CD1c-positive myeloid dendritic cell (primary cell): ENCODE measurements at regions not wholly inside any gene's neighbourhood (a gene's known extent, or its start where the extent isn't known, plus 50 kb on each side); places are given as distances from the start of the nearest gene placed in this dataset.
"Not testable (repeated sequence)": the region's sequence is repeated elsewhere in the genome, so short reads cannot be mapped to it uniquely, and the experiment has no call there.

Source experiments
- DNase-seq: peaks from one replicate; pipeline ENCODE4 v3.0.0-alpha.2; 2016; ENCODE audit errors: extremely low spot score

DNA sequence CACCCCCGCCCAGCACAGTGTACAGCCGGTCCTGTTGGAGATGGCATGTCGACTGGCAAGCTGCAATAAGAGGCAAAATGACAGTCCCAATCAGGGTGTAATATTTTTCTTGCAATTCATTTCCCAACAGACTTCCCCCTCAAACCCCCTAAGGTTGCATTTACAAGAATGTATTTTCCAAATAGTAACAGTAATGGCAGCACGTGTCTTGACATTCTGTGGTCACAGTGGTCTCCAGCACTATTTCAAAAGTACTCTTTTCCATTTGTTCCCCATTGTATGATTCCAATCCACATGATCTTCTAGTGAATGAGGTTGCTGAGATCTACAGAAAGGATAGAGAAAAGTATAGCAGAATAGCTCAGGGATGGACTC lies 97.8 kb upstream of the CARMIL1 start:
- DNase-seq: no peak

DNA sequence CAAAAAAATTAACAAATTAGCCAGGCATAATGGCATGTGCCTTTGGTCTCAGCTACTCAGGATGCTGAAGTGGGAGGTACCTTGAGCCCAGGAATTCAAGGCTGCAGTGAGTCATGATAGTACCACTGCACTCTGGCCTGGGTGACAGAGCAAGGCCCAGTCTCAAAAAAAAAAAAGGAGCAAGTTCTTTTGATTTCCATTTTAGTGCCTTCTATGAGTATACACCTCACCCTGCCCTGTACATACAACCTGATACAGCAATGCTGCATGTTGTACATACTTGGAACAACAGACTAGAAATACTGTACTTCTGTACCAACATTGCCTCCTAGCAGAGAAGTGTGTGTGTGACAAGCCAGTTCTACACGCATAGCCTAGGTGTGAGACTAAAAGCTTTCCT lies 97.3 kb upstream of the CARMIL1 start:
- no peak for DNase-seq

DNA sequence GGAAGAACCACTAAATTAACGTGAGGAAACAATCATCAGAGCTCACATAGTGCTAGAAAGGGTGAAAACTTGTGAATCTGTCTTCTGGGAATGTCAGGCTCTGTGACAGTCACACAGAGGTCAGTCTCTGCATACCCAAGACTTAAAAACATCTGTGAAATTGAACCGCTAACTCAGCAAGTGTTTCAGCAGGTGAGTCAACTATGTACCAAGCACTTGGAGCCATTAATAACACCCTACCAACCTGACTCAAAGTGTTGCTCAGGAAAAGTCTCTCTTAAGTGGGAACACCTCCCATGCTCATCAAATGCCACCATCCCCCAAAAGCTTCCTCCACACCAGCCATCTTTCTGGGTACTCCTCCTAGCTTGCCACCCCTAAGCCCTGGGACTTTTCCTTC lies 92.3 kb upstream of the CARMIL1 start:
- no peak for DNase-seq

DNA sequence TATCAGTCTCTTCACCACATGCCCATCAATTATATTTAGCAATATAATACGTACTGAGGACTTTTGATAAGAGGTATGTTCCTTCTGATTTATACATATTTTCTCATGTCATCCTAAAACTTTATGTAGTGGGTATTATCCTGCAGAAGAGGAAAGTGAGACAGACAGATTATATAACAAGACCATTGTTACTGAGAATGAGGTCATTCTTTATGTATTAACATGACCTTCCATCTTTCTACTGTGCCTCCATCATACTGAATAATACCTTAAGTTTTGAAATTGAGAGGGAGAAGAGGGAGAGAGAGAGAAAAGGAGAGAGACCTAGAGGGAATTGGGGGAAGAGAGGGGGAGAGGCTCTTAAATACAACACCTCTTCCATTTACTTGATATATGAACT lies 90.9 kb upstream of the CARMIL1 start:
- no peak for DNase-seq

DNA sequence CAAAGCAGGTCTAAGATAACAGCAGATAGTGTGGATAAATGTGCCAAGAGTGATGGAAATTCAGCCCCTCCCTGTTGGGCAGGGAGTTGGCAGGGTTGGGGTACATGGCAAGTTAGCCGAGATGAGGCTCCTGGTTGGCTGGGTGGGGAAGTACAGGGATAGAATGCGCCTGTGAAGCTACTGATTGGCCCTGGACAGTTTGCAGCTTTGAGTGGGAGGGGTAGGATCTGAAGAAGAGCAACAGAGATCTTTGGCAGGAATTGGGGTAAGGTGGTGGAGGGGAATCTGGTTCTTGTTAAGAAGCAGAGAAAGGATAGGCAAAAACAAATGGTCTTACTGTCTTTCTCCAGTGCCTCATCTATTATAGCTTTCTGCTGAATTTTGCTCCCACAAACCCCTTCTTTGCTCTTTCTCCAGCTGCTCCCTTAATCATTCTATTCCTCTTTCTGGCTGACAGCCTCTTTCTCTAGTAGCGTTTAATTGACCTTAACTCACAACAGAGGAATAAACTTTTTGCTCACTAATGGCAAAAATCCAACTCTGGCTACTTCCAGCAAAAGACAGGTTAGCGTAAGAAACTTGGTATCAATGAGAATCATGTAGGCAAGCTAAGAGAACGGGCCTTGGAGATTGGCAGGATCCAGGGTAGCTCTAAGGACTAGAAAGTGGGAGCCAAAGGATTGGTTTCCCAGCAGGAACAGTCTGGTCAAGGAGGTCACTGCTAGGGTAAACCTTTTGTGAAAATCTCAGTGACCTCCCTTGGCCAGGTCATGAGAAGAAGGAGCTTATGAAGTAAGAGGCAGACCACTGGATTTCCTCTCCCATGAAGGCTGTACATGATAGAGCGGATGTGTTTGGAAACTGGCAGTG lies 86.3 kb upstream of the CARMIL1 start:
- no peak for DNase-seq

DNA sequence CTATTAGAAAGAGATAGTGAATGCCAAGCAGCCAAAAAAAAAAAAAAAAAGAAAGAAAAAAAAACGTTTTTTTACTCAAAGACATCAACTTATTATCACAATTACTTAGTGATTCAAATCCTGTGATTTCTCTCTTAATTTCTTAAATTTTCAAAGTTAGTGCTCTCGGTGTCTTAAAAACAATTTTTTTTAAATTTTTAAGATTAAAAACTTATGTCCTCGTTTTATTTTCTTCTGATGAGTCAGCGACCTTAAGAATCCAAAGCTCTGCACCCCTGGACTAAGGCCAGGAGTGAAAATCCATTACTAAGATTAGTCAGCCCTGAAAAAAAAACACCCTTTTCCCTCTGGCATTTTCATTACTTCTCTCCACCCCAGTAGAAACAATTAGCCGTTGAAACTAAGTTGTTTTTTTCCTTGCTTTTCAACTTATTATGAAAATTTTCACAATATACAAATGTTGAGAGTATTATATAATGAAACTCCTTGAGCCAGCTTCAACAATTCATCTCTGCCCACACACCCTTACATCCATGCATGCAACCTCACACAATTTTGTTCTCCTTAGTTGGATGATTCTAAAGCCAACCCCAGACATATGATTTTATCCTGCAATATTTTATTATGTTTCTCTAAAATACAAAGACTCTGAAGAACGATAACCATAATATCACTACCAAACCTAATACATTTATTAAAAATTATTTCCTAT lies 85.6 kb upstream of the CARMIL1 start:
- DNase-seq: no peak

DNA sequence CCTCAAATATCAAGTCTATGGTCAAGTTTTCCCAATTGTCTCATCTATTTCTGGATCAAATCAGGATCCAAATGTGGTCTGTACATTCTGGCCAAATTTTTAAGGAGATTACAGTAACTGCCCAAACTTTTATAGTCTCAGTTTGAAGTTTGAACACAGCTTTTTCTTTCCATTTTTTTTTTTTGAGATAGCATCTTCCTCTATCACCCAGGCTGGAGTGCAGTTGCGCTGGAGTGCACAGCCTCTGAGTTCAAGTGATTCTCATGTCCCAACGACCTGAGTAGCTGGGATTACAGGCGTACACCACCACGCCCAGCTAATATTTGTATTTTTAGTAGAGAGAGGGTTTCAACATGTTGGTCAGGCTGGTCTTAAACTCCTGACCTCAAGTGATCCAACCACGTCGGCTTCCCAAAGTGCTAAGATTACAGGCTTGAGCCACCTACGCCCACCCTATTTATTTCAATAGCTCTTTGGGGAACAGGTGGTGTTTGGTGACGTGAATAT lies 84.9 kb upstream of the CARMIL1 start:
- DNase-seq: no peak

DNA sequence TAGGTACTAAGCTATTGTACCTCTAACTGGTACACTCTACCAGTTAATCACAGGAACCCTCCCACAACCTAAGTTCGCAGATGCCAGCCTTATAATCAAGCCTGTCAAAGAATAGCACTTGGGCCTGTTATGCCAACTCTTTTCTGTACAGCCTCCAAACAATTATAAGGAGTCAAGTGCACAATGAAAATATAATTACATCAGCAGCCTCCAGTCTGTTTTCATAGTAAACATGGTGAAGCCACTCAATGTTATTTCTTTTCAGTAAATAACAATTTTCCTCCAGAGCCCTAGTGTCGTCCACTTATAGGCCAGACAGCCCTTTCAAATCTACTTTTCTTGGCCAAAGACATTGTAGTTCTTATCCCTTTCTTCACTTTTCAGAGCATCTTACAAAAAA lies 82.7 kb upstream of the CARMIL1 start:
- no peak for DNase-seq

DNA sequence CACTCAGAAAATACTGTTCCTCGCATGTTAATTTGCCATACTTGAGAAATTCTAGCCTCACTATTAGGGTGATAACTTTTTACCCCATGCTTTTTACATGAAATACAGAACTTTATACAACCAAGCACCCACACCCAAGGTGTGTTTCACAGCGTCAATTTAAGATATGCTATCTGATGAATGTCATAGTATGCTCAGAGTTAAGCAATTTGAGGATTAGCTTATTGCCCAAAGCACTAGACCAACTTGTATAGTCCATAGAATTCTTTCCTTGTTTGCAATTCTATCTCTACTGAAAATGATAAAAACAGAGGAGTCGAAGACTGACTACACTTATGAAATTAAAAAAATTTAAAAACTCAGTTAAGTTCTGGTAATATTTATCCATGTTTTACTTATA lies 82.1 kb upstream of the CARMIL1 start:
- no peak for DNase-seq

DNA sequence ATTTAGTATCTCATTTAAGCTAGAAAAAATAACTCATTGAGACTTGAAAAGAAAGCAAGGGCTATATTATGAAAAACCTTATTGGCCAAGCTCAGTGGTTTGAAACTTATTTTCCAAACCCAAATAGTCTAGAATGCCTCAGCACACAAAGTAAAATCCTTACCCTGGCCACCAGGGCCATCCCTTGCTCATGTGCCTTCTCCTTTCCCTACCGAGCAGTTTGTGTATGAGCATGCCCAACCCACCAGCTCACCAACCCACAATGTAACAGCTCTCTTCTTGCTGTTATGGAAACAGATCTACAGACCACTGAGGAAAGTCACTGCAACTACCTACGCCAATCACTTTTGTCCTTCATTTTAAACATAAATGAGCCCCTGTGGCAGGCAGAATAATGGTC lies 79.6 kb upstream of the CARMIL1 start:
- DNase-seq: no peak

DNA sequence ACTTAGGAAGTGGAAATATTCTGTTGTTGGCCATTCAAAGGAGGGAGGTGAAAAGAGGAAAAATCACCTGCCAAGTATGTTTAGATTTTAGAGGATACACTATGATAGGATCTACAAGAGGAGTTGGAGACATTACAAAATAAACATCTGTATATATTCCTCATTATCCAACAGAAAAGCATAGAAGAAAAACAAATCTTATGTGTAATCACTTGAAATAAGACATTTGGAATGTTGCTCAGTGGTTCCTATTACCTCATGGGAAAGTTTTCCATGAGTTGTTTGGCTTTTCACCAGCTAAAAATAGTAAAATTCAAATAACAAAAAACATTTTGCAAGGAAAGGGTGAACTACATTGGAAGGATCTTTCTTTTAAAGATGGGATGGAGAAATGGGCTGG lies 76.7 kb upstream of the CARMIL1 start:
- no peak for DNase-seq

DNA sequence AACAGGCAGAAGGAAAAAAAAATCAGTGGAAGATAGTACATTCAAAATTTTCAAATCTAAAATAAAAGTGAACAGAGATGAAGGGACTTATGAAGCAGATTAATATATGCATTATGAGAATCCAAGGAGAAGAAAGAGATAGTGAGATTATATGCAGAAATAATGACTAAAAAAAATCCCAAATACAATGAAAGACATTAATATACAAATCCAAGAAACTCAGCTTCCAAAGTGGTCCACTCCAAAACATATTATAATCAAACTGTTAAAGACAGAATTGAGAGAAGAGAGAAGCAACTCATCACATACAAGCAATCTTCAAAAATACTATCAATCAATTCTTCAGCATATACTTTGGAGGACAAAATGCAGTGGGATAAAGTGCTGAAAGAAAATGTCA lies 73.5 kb upstream of the CARMIL1 start:
- DNase-seq: no peak

DNA sequence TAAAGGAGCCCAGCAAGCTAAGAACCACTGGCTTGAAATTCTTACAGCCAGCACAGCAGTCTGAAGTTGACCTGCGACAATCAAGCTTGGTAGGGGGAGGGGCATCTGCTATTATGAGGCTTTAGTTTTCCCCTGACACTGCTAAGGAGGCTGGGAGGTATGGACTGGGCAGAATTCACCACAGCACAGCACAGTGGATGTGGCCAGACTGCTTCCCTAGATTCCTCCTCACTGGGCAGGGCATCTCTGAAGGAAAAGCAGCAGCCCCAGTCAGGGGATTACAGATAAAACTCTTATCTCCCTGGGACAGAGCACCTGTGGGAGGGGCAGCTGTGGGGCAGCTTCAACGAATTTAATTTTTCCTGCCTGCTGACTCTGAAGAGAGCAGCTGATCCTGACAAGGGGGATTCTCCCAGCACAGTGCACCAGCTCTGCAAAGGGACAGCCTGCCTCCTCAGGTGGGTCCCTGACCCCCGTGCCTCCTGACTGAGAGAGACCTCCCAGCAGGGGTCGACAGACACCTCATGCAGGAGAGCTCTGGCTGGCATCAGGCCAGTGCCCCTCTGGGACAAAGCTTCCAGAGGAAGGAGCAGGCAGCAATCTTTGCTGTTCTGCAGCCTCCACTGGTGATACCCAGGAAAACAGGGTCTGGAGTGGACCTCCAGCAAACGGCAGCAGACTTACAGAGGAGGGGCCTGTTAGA lies 71.6 kb upstream of the CARMIL1 start:
- DNase-seq: not testable (repeated sequence)

DNA sequence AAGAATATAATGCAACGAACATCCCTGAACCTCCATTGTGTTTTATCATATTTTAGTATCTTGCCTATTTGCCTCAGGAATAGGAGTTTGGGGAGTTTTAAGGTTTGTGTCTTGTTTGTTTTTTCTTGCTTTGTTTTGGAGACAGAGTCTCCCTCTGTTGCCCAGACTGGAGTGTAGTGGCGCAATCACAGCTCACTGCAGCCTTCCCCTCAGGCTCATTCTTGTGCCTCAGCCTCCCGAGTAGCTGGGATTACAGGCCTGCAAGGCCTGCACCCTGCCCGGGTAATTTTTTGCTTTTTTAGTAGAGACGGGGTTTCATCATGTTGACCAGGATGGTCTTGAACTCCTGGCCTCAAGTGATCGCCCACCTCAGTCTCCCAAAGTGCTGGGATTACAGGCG lies 63.3 kb upstream of the CARMIL1 start:
- no peak for DNase-seq

DNA sequence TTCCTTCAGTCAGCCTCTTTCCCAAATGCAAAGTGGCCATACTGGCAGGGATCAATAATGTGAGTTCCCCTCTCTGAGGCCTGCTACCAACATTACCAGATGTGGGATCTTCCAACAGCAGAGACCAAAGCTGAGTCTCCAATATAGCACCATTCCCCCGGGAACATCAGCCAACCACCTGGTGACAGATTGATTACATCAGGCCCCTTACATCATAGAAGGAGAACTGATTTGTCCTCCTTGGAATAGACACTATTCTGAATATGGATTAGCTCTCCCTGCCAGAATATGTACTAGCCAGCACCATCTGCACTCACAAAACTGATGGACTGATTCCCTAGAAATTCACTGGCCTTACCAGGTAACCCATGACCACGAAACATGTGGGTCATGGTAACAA lies 61.9 kb upstream of the CARMIL1 start:
- no peak for DNase-seq

DNA sequence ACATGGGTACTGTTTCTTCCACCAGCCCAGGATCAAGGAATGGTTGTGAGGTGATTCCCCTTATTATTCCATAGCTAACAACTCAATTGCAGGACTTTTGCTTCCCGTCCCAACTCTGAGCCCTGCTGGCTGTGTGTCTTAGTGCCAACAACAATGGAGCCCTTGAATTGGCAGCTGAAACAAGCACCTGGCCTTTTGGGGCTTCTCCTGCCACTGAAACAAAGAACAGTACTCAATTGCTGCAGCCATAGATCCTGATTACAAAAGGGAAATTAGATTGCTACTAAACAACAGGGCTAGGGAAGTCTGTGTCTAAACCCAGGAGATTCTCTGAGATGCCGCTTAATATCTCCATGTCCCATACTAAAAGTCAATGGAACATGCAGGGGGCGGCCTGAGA lies 61.3 kb upstream of the CARMIL1 start:
- no peak for DNase-seq

DNA sequence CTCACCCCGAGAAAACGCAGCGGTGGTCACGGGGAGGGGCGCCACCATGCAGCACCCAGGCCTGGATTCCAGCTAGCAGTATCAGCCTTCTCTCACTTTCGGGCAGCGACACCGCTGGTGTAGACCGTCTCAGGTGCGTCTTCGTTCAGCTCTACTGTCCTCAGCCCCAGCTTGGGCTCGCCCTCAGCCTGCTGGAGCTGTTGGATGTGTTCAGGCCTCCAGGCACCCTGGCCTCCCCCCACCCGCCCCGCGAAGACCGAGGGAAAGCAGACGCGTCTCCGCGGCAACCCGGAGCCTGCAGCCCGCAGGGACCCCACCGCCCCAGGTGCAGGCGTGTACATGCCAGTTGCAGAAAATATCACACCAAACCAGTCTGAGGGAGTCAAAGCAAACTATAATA lies 60.8 kb upstream of the CARMIL1 start:
- DNase-seq: no peak

DNA sequence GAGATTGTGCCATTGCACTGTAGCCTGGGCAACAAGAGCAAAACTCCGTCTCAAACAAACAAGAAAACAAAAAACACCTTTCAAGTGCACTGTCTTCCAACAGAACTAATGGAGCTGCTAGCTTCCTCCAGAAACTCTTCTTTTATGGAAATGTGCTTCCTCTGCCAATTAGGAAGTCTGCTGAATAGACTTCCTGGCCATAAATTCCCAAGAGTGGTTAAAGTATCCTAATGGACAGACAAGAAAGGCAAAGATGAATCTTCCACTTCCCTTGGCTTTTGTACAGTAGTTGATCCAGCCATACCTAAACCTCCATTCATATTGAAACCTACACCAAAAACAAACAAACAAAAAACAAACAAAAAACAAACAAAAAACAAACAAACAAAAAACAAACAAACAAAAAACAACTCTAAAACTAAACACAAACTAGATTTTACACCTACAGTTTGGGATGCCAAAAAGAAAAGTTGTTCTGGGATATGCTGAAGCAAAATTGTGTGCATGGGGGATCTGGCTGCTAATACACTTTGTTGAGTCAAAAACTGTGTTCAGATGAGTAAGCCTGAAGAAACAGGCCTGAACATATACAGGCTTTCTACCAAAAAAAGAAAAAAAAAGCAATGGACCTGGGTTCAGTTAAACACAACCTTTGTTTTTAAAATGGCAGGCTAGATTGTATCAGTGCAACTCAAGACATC lies 59.8 kb upstream of the CARMIL1 start:
- DNase-seq: no peak

DNA sequence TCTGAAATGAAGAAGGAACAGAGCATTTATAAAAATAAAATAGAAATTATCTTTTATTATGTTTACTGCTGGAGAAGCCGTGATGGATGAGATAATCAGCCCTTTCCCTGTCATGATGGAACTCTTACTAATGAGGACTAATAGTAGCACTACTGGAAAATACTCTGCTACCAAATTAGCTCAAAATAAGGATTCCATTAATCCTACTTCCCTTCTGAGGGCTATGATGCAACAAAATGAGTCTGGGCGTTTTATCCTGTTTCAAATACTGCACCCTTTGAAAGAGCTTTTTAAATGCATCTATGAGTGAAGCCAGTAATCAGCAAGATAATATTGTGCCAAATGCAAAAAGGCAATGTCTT lies 59.3 kb upstream of the CARMIL1 start:
- no peak for DNase-seq

DNA sequence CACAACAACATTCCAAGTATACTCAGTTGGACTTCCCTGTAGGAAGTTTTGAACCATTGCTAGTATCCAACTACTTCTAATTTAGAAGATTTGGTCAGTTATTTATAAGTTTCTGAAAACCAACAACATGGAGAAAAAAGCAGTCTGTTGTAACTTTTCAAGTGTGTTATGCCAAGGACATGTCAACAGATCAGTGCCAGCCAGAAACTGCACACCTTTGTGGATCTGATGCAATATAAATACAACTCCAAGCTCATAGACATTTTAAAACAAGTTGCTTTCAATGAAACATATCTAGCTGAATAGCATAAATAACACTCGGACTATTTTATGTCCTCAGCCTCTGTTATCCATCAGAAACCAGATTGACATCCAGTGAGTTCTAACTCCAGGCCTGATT lies 58.3 kb upstream of the CARMIL1 start:
- DNase-seq: no peak

DNA sequence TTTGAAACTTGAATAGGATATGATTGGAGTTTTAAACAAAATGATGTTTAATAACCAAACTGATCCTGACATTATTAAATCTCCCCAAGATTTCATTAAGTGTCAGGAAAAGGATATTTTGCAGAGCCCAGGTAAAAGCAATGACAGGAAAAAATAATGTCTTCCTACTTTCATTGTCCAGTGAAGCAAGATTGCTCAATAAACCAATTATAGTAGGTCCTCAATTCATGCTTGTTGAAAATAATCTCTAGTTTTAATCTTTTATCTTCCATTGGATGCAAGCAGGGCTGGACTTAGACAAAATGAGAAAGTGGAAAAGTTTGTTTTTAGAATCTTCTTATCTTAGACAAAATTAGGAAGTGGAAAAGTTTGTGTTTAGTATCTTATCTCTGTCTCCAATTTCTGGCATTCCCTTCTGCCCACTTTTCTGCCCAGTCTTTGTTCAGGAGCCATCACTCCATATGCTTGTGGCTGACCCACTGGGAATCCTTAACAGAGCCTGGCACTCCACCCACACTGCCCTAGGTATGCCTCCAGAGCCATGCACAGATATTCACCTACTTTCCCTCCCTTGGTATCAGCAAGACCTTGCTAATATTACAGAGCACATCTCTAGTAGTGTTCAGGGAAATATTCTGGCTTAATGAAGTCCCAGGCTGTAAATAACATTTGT lies 57.0 kb upstream of the CARMIL1 start:
- DNase-seq: no peak
